GM21619 (cell line): ENCODE measurements at regions not wholly inside any gene's neighbourhood (a gene's known extent, or its start where the extent isn't known, plus 50 kb on each side); places are given as distances from the start of the nearest gene placed in this dataset.
"Not testable (repeated sequence)": the region's sequence is repeated elsewhere in the genome, so short reads cannot be mapped to it uniquely, and the experiment has no call there.

Experiments used
- ATAC-seq: cut with Tn5 transposase; IDR thresholded peaks from one replicate; pipeline ENCODE4 v1.9.1; 2021; ENCODE audit not compliant: unreplicated experiment

GRCh38 chr2:87691899-87692592 lies 55.8 kb upstream of the PLGLB2 start:
- not testable (repeated sequence) for ATAC-seq

- not testable (repeated sequence) for ATAC-seq
Observed at GRCh38 chr2:87692914-87693313, 55.0 kb upstream of the PLGLB2 start.

GRCh38 chr2:87693882-87694281 lies 54.0 kb upstream of the PLGLB2 start:
- not testable (repeated sequence) for ATAC-seq

GRCh38 chr2:87695596-87696323 lies 52.1 kb upstream of the PLGLB2 start:
- ATAC-seq, result not testable (repeated sequence)
